OCI-LY1 (cell line): ENCODE measurements at regions not wholly inside any gene's neighbourhood (a gene's known extent, or its start where the extent isn't known, plus 50 kb on each side); places are given as distances from the start of the nearest gene placed in this dataset.

ENCODE experiments used
- H2AFZ ChIP-seq: fragments of 200-600 bp; sonication (generic), shearing (Covaris generic); 2 replicates; pipeline ENCODE4 v1.6.0; 2014; ENCODE audit warnings: antibody characterized with exemption, mild to moderate bottlenecking, low read length
- H3F3A ChIP-seq: fragments of 200-600 bp; sonication (generic), shearing (Covaris generic); 2 replicates; pipeline ENCODE4 v1.6.0; 2014; ENCODE audit warnings: mild to moderate bottlenecking, antibody characterized with exemption, low read length, moderate library complexity; ENCODE audit not compliant: insufficient read depth
- H3K27ac ChIP-seq: fragments of 200-600 bp; sonication (generic); 2 replicates; pipeline ENCODE4 v1.5.1; 2014; ENCODE audit warnings: low read length, mixed run types, mild to moderate bottlenecking, low read depth; ENCODE audit not compliant: poor library complexity, severe bottlenecking
- H3K27me3 ChIP-seq: fragments of 200-600 bp; sonication (generic); 2 replicates; pipeline ENCODE4 v1.6.0; 2014; ENCODE audit warnings: antibody characterized with exemption, mild to moderate bottlenecking, low read length, moderate library complexity; ENCODE audit not compliant: insufficient read depth
- H3K36me3 ChIP-seq: fragments of 200-600 bp; sonication (generic); 2 replicates; pipeline ENCODE4 v1.6.1; 2014; ENCODE audit warnings: mild to moderate bottlenecking, antibody characterized with exemption, low read length, moderate library complexity, mixed read lengths; ENCODE audit not compliant: insufficient read depth
- H3K4me1 ChIP-seq: fragments of 200-600 bp; sonication (generic); 2 replicates; pipeline ENCODE4 v1.5.1; 2014; ENCODE audit warnings: mild to moderate bottlenecking, low read length, moderate library complexity; ENCODE audit not compliant: insufficient read depth, severe bottlenecking
- H3K4me2 ChIP-seq: fragments of 200-600 bp; sonication (generic), shearing (Covaris generic); 2 replicates; pipeline ENCODE4 v1.6.1; 2014; ENCODE audit warnings: low read length
- H3K4me3 ChIP-seq: fragments of 200-600 bp; sonication (generic); 2 replicates; pipeline ENCODE4 v1.5.1; 2014; ENCODE audit warnings: low read length, low read depth, mild to moderate bottlenecking, mixed read lengths; ENCODE audit not compliant: poor library complexity, severe bottlenecking
- H3K79me2 ChIP-seq: fragments of 200-600 bp; shearing (Covaris generic); 2 replicates; pipeline ENCODE4 v1.6.1; 2016; ENCODE audit warnings: mixed run types, low read length, mixed read lengths; ENCODE audit not compliant: insufficient read depth
- H3K9ac ChIP-seq: fragments of 200-600 bp; sonication (generic), shearing (Covaris generic); 2 replicates; pipeline ENCODE4 v1.6.1; 2014; ENCODE audit warnings: mild to moderate bottlenecking, low read length, mixed read lengths
- H3K9me2 ChIP-seq: fragments of 200-600 bp; sonication (generic), shearing (Covaris generic); 2 replicates; pipeline ENCODE4 v1.6.1; 2014; ENCODE audit warnings: low read depth, mild to moderate bottlenecking, low read length, mixed read lengths
- H3K9me3 ChIP-seq: fragments of 200-600 bp; shearing (Covaris generic); 2 replicates; pipeline ENCODE4 v1.6.1; 2014; ENCODE audit warnings: low read length, mixed read lengths
- H4K20me1 ChIP-seq: fragments of 200-600 bp; sonication (generic), shearing (Covaris generic); 2 replicates; pipeline ENCODE4 v1.6.0; 2016; ENCODE audit warnings: mild to moderate bottlenecking, low read length; ENCODE audit not compliant: insufficient read depth
- EZH2 ChIP-seq: fragments of 200-600 bp; sonication (generic), shearing (Covaris generic); IDR thresholded peaks from 2 replicates; pipeline ENCODE4 v1.8.0; 2017; ENCODE audit warnings: borderline replicate concordance, mixed run types, mild to moderate bottlenecking, antibody characterized with exemption, low read length, moderate library complexity, mixed read lengths
- TF ChIP-seq, protein P1 (sequence below): fragments of 200-600 bp; sonication (generic), shearing (Covaris generic); IDR thresholded peaks from 2 replicates; pipeline ENCODE4 v1.5.1; 2017; ENCODE audit warnings: mild to moderate bottlenecking, antibody characterized with exemption, low read length, moderate library complexity, mixed read lengths

DNA sequence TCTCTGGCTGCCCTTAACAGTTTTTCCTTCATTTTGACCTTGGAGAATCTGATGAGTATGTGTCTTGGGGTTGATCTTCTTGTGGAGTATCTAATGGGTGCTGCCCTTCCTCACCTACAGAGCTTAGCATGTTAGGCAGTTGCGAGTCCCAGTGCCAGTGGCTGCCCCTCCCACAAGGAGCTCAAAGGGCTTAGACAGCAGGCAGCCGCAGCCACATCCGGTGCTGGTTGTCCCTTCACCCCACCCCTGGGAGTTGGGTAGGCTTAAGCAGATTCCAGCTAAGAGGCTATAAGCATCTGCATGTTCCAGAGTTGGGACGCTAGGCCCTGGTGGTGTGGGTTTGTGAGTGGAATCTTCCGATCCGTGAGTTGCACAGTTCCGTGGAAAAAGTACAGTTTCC, 322.1 kb upstream of the ARX start:
- no peak overlapping the region for H2AFZ ChIP-seq
- H3K4me3 ChIP-seq: no peak overlapping the region
- no peaks in the 10 kb centered on the region for H3F3A ChIP-seq
- no peaks in the 10 kb centered on the region for H3K9me2 ChIP-seq
- H4K20me1 ChIP-seq: no peaks in the 10 kb centered on the region
- no peak overlapping the region for H3K9ac ChIP-seq
- H3K4me2 ChIP-seq: no peak overlapping the region
- no peaks in the 10 kb centered on the region for H3K4me1 ChIP-seq
- H3K36me3 ChIP-seq: no peaks in the 10 kb centered on the region
- H3K27me3 ChIP-seq: no peaks in the 10 kb centered on the region
- TF ChIP-seq EZH2: no peak
- TF ChIP-seq, protein P1, sequence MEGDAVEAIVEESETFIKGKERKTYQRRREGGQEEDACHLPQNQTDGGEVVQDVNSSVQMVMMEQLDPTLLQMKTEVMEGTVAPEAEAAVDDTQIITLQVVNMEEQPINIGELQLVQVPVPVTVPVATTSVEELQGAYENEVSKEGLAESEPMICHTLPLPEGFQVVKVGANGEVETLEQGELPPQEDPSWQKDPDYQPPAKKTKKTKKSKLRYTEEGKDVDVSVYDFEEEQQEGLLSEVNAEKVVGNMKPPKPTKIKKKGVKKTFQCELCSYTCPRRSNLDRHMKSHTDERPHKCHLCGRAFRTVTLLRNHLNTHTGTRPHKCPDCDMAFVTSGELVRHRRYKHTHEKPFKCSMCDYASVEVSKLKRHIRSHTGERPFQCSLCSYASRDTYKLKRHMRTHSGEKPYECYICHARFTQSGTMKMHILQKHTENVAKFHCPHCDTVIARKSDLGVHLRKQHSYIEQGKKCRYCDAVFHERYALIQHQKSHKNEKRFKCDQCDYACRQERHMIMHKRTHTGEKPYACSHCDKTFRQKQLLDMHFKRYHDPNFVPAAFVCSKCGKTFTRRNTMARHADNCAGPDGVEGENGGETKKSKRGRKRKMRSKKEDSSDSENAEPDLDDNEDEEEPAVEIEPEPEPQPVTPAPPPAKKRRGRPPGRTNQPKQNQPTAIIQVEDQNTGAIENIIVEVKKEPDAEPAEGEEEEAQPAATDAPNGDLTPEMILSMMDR: no peak
- no peaks in the 10 kb centered on the region for H3K9me3 ChIP-seq
- no peak overlapping the region for H3K27ac ChIP-seq
- no peaks in the 10 kb centered on the region for H3K79me2 ChIP-seq

DNA sequence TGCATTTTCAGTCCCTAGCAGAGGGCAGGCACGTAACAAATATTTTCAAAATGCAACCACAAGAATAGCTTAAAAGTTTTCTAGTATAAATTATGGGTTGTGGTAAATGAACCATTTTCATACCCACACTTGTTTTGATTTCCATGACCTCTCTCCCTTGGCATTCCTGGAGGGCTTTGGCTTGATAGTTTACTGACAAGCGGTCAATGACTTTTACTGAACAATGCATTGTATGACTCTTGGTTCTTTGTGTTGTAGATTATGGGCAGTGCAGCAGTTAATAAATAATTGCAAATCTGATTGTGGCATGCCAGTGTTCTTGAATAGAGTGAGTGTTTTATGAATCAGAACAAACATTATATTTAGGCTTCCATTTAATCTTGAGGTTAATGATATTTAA, 285.2 kb upstream of the ARX start:
- H3K9ac ChIP-seq: no peak overlapping the region
- H3K9me2 ChIP-seq: no peaks in the 10 kb centered on the region
- H3K36me3 ChIP-seq: no peaks in the 10 kb centered on the region
- H4K20me1 ChIP-seq: no peaks in the 10 kb centered on the region
- TF ChIP-seq, protein P1: no peak
- no peak for TF ChIP-seq EZH2
- no peak overlapping the region for H3K27ac ChIP-seq
- no peaks in the 10 kb centered on the region for H3K9me3 ChIP-seq
- H3K4me3 ChIP-seq: no peak overlapping the region
- H3K27me3 ChIP-seq: no peaks in the 10 kb centered on the region
- H3K4me2 ChIP-seq: no peak overlapping the region
- no peaks in the 10 kb centered on the region for H3K4me1 ChIP-seq
- H3F3A ChIP-seq: no peaks in the 10 kb centered on the region
- H2AFZ ChIP-seq: no peak overlapping the region
- no peaks in the 10 kb centered on the region for H3K79me2 ChIP-seq

DNA sequence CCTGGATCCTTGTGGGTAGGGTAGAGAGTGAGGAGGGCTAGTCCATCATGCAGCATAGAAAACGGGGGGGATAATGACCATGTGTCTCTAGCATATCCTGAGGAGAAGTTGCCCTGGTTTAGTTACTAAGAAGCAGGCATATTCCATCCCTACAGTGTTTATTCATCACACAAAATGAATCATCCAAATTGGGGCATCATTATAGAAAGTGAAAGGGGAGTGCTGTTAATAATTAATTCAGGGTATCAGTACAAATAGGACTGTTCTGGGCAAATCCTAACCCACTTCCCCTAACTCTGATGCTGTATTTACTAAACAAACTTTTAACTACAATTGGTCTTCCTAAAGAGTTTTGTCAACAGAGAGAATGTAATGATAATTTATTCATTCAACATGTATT, 281.1 kb upstream of the ARX start:
- no peaks in the 10 kb centered on the region for H3K36me3 ChIP-seq
- no peaks in the 10 kb centered on the region for H3K79me2 ChIP-seq
- no peaks in the 10 kb centered on the region for H3K9me3 ChIP-seq
- no peak overlapping the region for H3K9ac ChIP-seq
- no peaks in the 10 kb centered on the region for H3F3A ChIP-seq
- TF ChIP-seq, protein P1: no peak
- no peak for TF ChIP-seq EZH2
- no peaks in the 10 kb centered on the region for H3K9me2 ChIP-seq
- H3K27ac ChIP-seq: no peak overlapping the region
- H3K4me2 ChIP-seq: no peak overlapping the region
- no peaks in the 10 kb centered on the region for H4K20me1 ChIP-seq
- H3K27me3 ChIP-seq: no peaks in the 10 kb centered on the region
- H3K4me3 ChIP-seq: no peak overlapping the region
- no peak overlapping the region for H2AFZ ChIP-seq
- H3K4me1 ChIP-seq: no peaks in the 10 kb centered on the region
